ENCODE measurements at regions not wholly inside any gene's neighbourhood (a gene's known extent, or its start where the extent isn't known, plus 50 kb on each side); places are given as distances from the start of the nearest gene placed in this dataset.

DNA sequence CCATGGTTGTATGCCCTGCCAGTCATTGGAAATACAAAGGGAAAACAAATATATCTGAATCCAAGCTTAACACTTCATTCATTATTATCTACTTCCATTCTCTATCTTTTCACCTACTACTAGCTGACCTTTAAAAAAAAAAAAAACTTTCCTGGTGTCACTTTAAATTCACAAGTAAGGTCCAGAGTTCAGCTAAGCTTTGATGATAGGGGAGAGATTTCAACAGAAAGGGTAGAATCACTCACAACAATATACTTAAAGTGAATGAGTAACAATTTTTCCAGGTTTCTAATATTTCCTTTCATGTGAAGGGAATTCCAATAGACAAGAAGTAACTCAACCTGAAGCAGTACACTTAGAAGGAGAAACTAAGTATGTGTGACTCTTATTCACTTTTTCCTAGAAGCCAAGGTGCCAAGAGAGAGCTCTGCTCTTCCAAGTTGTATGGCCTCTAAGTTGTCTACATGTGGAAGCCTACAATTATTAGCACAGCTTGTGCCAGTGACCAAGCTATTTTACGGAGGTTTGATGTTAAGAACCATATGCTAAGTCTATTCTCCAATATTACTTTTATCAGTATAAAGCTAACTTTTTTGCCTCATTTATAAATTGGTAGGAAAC is 371.7 kb downstream of the TENT5A start (continued):
- TF ChIP-seq, protein P1, sequence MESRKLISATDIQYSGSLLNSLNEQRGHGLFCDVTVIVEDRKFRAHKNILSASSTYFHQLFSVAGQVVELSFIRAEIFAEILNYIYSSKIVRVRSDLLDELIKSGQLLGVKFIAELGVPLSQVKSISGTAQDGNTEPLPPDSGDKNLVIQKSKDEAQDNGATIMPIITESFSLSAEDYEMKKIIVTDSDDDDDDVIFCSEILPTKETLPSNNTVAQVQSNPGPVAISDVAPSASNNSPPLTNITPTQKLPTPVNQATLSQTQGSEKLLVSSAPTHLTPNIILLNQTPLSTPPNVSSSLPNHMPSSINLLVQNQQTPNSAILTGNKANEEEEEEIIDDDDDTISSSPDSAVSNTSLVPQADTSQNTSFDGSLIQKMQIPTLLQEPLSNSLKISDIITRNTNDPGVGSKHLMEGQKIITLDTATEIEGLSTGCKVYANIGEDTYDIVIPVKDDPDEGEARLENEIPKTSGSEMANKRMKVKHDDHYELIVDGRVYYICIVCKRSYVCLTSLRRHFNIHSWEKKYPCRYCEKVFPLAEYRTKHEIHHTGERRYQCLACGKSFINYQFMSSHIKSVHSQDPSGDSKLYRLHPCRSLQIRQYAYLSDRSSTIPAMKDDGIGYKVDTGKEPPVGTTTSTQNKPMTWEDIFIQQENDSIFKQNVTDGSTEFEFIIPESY (IDR thresholded peaks at IDR 0.05), result peak; percentile 64
- TF ChIP-seq FOXA1 (IDR thresholded peaks at IDR 0.05) (no peak), HNF4A (conservative IDR thresholded peaks at IDR 0.05) (peak; percentile 91 to 94), TAF1 (conservative IDR thresholded peaks at IDR 0.05) (no peak)
- TF ChIP-seq, protein P2, sequence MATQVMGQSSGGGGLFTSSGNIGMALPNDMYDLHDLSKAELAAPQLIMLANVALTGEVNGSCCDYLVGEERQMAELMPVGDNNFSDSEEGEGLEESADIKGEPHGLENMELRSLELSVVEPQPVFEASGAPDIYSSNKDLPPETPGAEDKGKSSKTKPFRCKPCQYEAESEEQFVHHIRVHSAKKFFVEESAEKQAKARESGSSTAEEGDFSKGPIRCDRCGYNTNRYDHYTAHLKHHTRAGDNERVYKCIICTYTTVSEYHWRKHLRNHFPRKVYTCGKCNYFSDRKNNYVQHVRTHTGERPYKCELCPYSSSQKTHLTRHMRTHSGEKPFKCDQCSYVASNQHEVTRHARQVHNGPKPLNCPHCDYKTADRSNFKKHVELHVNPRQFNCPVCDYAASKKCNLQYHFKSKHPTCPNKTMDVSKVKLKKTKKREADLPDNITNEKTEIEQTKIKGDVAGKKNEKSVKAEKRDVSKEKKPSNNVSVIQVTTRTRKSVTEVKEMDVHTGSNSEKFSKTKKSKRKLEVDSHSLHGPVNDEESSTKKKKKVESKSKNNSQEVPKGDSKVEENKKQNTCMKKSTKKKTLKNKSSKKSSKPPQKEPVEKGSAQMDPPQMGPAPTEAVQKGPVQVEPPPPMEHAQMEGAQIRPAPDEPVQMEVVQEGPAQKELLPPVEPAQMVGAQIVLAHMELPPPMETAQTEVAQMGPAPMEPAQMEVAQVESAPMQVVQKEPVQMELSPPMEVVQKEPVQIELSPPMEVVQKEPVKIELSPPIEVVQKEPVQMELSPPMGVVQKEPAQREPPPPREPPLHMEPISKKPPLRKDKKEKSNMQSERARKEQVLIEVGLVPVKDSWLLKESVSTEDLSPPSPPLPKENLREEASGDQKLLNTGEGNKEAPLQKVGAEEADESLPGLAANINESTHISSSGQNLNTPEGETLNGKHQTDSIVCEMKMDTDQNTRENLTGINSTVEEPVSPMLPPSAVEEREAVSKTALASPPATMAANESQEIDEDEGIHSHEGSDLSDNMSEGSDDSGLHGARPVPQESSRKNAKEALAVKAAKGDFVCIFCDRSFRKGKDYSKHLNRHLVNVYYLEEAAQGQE (IDR thresholded peaks at IDR 0.05), result no peak

DNA sequence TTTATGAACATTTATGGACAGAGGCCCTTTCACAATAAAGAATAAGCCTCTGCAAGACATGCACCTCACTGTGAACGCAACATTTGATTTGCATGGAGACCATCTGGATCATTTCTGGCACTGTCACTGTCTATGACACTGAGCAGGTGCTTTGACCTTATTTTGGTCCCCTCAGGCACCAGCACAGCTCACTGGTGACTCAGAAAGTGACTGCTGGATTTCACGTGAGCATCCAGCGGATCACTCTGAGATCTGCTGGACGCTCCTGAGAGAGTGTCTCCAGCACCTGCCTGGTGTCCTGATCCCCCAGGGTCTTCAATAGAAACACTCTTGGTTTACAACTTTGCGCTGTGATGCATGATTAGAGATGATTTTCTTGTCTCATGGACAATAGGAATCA is 375.7 kb downstream of the TENT5A start:
- Histone ChIP-seq H3K9ac (ENCODE audit: low read depth in 1 of 2, low read length in 2 of 2) (no peak overlapping the region), H3K4me1 (ENCODE audit: control insufficient read depth in 4 of 4, insufficient read depth in 4 of 4, low read length in 3 of 4) (peaks cover 2 to 9% (median 6%) of the 10 kb centered on the region in 4 donors), H3K27me3 (ENCODE audit: control insufficient read depth in 4 of 4, insufficient read depth in 4 of 4, low read length in 3 of 4) (no peaks in the 10 kb centered on the region), H3K9me3 (ENCODE audit: control insufficient read depth in 4 of 4, low read length in 3 of 4) (no peaks in the 10 kb centered on the region), H3K4me3 (ENCODE audit: low read depth in 1 of 3, low read length in 3 of 3) (no peak overlapping the region), H3K27ac (ENCODE audit: low read depth in 1 of 2, low read length in 2 of 2) (no peak overlapping the region), H3K36me3 (ENCODE audit: control insufficient read depth in 4 of 4, insufficient read depth in 3 of 4, low read depth in 1 of 4, low read length in 3 of 4) (no peaks in the 10 kb centered on the region)
- TF ChIP-seq RXRA (IDR thresholded peaks at IDR 0.05), result no peak
- no peak for DNase-seq (ENCODE audit: low spot score)
- 88% methylated on average over 5 of the region's 5 CpGs for WGBS

DNA sequence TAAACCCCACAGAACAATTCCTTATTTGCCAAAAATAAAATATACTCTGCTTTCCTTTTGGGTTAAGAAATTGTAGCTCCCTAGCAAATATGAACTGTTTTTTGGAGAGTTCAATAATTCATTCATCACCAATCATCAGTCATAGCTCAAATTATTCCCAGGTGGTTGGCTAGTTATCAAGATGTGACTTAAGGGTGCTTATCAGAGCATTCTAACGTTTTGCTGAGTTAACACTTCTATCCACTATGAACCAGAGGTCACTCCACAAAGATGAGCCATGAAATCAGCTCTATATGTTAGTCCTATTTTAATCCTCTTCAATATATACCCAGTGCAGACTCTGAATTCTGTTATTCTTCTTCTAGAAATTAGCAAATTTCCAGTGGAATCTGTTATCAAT is 379.1 kb downstream of the TENT5A start:
- Histone ChIP-seq H3K4me3 (ENCODE audit: low read depth in 1 of 3, low read length in 3 of 3) (no peak overlapping the region), H3K27me3 (ENCODE audit: control insufficient read depth in 4 of 4, insufficient read depth in 4 of 4, low read length in 3 of 4) (no peaks in the 10 kb centered on the region), H3K9me3 (ENCODE audit: control insufficient read depth in 4 of 4, low read length in 3 of 4) (no peaks in the 10 kb centered on the region), H3K9ac (ENCODE audit: low read depth in 1 of 2, low read length in 2 of 2) (no peak overlapping the region), H3K4me1 (ENCODE audit: control insufficient read depth in 4 of 4, insufficient read depth in 4 of 4, low read length in 3 of 4) (no peaks in the 10 kb centered on the region), H3K36me3 (ENCODE audit: control insufficient read depth in 4 of 4, insufficient read depth in 3 of 4, low read depth in 1 of 4, low read length in 3 of 4) (no peaks in the 10 kb centered on the region), H3K27ac (ENCODE audit: low read depth in 1 of 2, low read length in 2 of 2) (no peak overlapping the region)
- no peak for DNase-seq (ENCODE audit: low spot score)
- 14% methylated on average over 1 of the region's 1 CpG for WGBS
- TF ChIP-seq RAD21 (IDR thresholded peaks at IDR 0.05), result no peak

DNA sequence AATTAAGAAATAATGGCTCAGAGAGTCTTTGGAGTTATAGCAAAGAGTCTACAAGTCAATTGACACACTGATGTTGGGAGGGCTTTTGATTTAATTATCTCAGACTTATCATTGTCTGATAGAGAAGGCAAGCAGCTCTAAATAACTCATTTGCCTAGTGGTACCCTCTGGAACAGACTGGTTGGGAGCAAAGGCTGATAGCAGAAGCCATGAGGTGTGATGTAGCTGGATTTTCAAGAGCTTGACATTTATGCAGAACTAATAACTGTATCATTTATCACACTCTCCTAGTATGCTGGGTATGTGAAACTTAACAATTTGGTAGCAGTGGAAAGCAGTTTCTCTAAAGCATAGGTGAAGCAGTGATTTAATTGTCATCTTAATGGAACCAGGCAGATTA is 380.6 kb downstream of the TENT5A start:
- H3K36me3 ChIP-seq (ENCODE audit: control insufficient read depth in 4 of 4, insufficient read depth in 3 of 4, low read depth in 1 of 4, low read length in 3 of 4), result no peaks in the 10 kb centered on the region
- no peak overlapping the region for H3K27ac ChIP-seq (ENCODE audit: low read depth in 1 of 2, low read length in 2 of 2)
- TF ChIP-seq HNF4G (IDR thresholded peaks at IDR 0.05) (no peak), HNF4A (conservative IDR thresholded peaks at IDR 0.05) (no peak), TAF1 (conservative IDR thresholded peaks at IDR 0.05) (no peak), RXRA (IDR thresholded peaks at IDR 0.05) (no peak), EGR1 (IDR thresholded peaks at IDR 0.05; ENCODE audit: low read depth in 2 of 2) (no peak), RAD21 (IDR thresholded peaks at IDR 0.05) (no peak), FOXA2 (IDR thresholded peaks at IDR 0.05) (no peak), NR2F2 (IDR thresholded peaks at IDR 0.05) (no peak)
- TF ChIP-seq, protein P2 (IDR thresholded peaks at IDR 0.05), result no peak
- TF ChIP-seq, protein P3, sequence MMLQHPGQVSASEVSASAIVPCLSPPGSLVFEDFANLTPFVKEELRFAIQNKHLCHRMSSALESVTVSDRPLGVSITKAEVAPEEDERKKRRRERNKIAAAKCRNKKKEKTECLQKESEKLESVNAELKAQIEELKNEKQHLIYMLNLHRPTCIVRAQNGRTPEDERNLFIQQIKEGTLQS (IDR thresholded peaks at IDR 0.05), result no peak
- TF ChIP-seq, protein P4, sequence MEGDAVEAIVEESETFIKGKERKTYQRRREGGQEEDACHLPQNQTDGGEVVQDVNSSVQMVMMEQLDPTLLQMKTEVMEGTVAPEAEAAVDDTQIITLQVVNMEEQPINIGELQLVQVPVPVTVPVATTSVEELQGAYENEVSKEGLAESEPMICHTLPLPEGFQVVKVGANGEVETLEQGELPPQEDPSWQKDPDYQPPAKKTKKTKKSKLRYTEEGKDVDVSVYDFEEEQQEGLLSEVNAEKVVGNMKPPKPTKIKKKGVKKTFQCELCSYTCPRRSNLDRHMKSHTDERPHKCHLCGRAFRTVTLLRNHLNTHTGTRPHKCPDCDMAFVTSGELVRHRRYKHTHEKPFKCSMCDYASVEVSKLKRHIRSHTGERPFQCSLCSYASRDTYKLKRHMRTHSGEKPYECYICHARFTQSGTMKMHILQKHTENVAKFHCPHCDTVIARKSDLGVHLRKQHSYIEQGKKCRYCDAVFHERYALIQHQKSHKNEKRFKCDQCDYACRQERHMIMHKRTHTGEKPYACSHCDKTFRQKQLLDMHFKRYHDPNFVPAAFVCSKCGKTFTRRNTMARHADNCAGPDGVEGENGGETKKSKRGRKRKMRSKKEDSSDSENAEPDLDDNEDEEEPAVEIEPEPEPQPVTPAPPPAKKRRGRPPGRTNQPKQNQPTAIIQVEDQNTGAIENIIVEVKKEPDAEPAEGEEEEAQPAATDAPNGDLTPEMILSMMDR (IDR thresholded peaks at IDR 0.05; ENCODE audit: low read depth, low read length, missing input control), result no peak
- TF ChIP-seq, protein P5, sequence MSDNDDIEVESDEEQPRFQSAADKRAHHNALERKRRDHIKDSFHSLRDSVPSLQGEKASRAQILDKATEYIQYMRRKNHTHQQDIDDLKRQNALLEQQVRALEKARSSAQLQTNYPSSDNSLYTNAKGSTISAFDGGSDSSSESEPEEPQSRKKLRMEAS (IDR thresholded peaks at IDR 0.05), result no peak

More for the DNA sequence above, 380.6 kb downstream of the TENT5A start:
- H3K4me3 ChIP-seq (ENCODE audit: low read depth in 1 of 3, low read length in 3 of 3), result no peak overlapping the region
- H3K27me3 ChIP-seq (ENCODE audit: control insufficient read depth in 4 of 4, insufficient read depth in 4 of 4, low read length in 3 of 4), result no peaks in the 10 kb centered on the region
- no peaks in the 10 kb centered on the region for H3K9me3 ChIP-seq (ENCODE audit: control insufficient read depth in 4 of 4, low read length in 3 of 4)
- no peak for DNase-seq (ENCODE audit: low spot score)
- no peak overlapping the region for H3K9ac ChIP-seq (ENCODE audit: low read depth in 1 of 2, low read length in 2 of 2)
- no peaks in the 10 kb centered on the region for H3K4me1 ChIP-seq (ENCODE audit: control insufficient read depth in 4 of 4, insufficient read depth in 4 of 4, low read length in 3 of 4)
